ENCODE measurements at regions not wholly inside any gene's neighbourhood (a gene's known extent, or its start where the extent isn't known, plus 50 kb on each side); places are given as distances from the start of the nearest gene placed in this dataset.
A peak's percentile ranks its signal among the peaks of the same experiment; 100 is the strongest.
"Not testable (repeated sequence)": the region's sequence is repeated elsewhere in the genome, so short reads cannot be mapped to it uniquely, and the experiment has no call there.

GRCh38 chr2:429575-430254 is 141.8 kb upstream of the ALKAL2 start:
- no peak for DNase-seq
- H3K4me3 Mint-ChIP-seq, result no peak overlapping the region
- peaks cover 10% of the 10 kb centered on the region for H3K4me1 Mint-ChIP-seq
- H3K9me3 Mint-ChIP-seq, result peaks cover 7% of the 10 kb centered on the region
- TF ChIP-seq CTCF (IDR thresholded peaks at IDR 0.05), result no peak
- peak overlapping the region; percentile 95 for H3K27ac Mint-ChIP-seq
- peaks cover under 1% of the 10 kb centered on the region for H3K27me3 Mint-ChIP-seq (ENCODE audit: low read depth, poor library complexity)
- H3K36me3 Mint-ChIP-seq (ENCODE audit: low read depth), result no peaks in the 10 kb centered on the region

DNA sequence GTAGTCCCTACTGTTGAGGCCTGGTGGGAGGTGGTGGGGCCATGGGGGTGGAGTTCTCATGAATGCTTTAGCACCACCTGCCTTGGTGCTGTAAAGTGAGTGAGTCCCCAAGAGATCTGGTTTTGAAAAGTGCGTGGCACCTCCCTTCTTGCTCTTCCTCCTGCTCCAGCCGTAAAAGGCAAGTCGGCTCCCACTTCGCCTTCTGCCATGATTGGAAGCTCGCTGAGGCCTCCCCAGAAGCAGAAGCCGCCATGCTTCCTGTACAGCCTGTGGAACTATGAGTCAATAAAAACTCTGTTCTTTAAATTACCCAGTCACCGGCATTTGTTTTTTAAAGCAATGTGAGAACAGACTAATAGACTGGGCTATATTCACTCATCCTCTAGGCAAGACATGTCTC is 141.3 kb upstream of the ALKAL2 start:
- peaks cover 10% of the 10 kb centered on the region for H3K4me1 Mint-ChIP-seq
- H3K27me3 Mint-ChIP-seq (ENCODE audit: low read depth, poor library complexity), result no peaks in the 10 kb centered on the region
- H3K9me3 Mint-ChIP-seq, result peaks cover 7% of the 10 kb centered on the region
- H3K27ac Mint-ChIP-seq, result no peak overlapping the region
- no peak overlapping the region for H3K4me3 Mint-ChIP-seq
- DNase-seq, result no peak
- H3K36me3 Mint-ChIP-seq (ENCODE audit: low read depth), result no peaks in the 10 kb centered on the region
- no peak for TF ChIP-seq CTCF (IDR thresholded peaks at IDR 0.05)

GRCh38 chr2:428591-428990 is 140.7 kb upstream of the ALKAL2 start:
- H3K4me3 Mint-ChIP-seq, result no peak overlapping the region
- H3K36me3 Mint-ChIP-seq (ENCODE audit: low read depth), result no peaks in the 10 kb centered on the region
- no peak for DNase-seq
- H3K9me3 Mint-ChIP-seq, result peaks cover 7% of the 10 kb centered on the region
- H3K27ac Mint-ChIP-seq, result no peak overlapping the region
- TF ChIP-seq CTCF (IDR thresholded peaks at IDR 0.05), result no peak
- H3K4me1 Mint-ChIP-seq, result peaks cover 10% of the 10 kb centered on the region
- H3K27me3 Mint-ChIP-seq (ENCODE audit: low read depth, poor library complexity), result peaks cover 3% of the 10 kb centered on the region

DNA sequence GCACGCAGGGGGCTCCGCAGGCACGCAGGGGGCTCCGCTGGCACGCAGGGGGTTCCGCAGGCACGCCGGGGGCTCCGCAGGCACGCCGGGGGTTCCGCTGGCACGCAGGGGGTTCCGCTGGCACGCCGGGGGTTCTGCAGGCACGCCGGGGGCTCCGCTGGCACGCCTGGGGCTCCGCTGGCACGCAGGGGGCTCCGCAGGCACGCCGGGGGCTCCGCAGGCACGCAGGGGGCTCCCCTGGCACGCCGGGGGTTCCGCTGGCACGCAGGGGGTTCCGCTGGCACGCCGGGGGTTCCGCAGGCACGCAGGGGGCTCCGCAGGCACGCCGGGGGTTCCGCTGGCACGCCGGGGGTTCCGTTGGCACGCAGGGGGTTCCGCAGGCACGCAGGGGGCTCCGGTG is 138.8 kb upstream of the ALKAL2 start:
- not testable (repeated sequence) for H3K36me3 Mint-ChIP-seq (ENCODE audit: low read depth); H3K27me3 Mint-ChIP-seq (ENCODE audit: low read depth, poor library complexity); H3K27ac Mint-ChIP-seq; DNase-seq; H3K4me3 Mint-ChIP-seq
- Mint-ChIP-seq H3K4me1 (peaks cover 10% of the 10 kb centered on the region), H3K9me3 (peaks cover 11% of the 10 kb centered on the region)

- peaks cover 10% of the 10 kb centered on the region for H3K4me1 Mint-ChIP-seq
Observed at GRCh38 chr2:425947-426346, 138.1 kb upstream of the ALKAL2 start.

DNA sequence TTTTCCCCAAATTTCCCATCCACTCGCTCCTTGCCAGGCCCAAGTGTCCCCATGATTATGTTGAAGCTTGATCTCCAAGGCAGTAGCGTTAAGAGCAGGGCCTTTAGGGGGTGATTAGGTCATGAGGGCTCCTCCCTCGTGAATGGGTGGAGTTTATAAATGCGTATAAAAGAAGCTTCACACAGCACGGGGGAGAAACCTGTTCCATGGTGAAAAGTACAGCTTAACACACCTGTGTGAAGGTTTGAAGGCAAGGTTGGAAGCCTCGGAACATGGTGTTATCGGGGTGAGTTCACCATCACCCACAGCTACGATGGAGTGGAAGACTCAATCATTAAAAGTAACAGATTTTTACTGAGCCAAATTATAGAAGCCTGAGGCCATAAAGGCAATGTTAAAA is 137.4 kb upstream of the ALKAL2 start:
- H3K4me3 Mint-ChIP-seq, result no peak overlapping the region

More at GRCh38 chr2:425947-426346, 138.1 kb upstream of the ALKAL2 start:
- no peak overlapping the region for H3K4me3 Mint-ChIP-seq
- no peak for TF ChIP-seq CTCF (IDR thresholded peaks at IDR 0.05)
- DNase-seq, result no peak
- H3K27me3 Mint-ChIP-seq (ENCODE audit: low read depth, poor library complexity), result peaks cover 6% of the 10 kb centered on the region
- H3K36me3 Mint-ChIP-seq (ENCODE audit: low read depth), result no peaks in the 10 kb centered on the region
- peaks cover 18% of the 10 kb centered on the region for H3K9me3 Mint-ChIP-seq
- no peak overlapping the region for H3K27ac Mint-ChIP-seq

More for the DNA sequence above, 137.4 kb upstream of the ALKAL2 start:
- Mint-ChIP-seq H3K4me1 (peaks cover 10% of the 10 kb centered on the region), H3K9me3 (peaks cover 18% of the 10 kb centered on the region), H3K27ac (no peak overlapping the region), H3K27me3 (ENCODE audit: low read depth, poor library complexity) (peaks cover 6% of the 10 kb centered on the region), H3K36me3 (ENCODE audit: low read depth) (no peaks in the 10 kb centered on the region)
- TF ChIP-seq CTCF (IDR thresholded peaks at IDR 0.05), result no peak
- no peak for DNase-seq

Data from nephron progenitor cell (in vitro differentiated cells).